NAMALWA (cell line): ENCODE measurements at regions not wholly inside any gene's neighbourhood (a gene's known extent, or its start where the extent isn't known, plus 50 kb on each side); places are given as distances from the start of the nearest gene placed in this dataset.

Experiments used
- DNase-seq: peaks from one replicate; pipeline ENCODE4 v3.0.0-alpha.2; 2015; ENCODE audit warnings: low spot score

GRCh38 chr2:57834666-57835065 is 211.9 kb upstream of the VRK2 start:
- DNase-seq = no peak

GRCh38 chr2:57842531-57842930 is 204.1 kb upstream of the VRK2 start:
- no peak for DNase-seq

GRCh38 chr2:57843158-57843557 is 203.4 kb upstream of the VRK2 start:
- DNase-seq = no peak

- no peak for DNase-seq
Measured at GRCh38 chr2:57848723-57849122, 197.9 kb upstream of the VRK2 start.

- no peak for DNase-seq
Measured at GRCh38 chr2:57849843-57850242, 196.8 kb upstream of the VRK2 start.

- peak; percentile 52 for DNase-seq
Measured at GRCh38 chr2:57850415-57851130, 196.0 kb upstream of the VRK2 start.

GRCh38 chr2:57855212-57855611 is 191.4 kb upstream of the VRK2 start:
- DNase-seq = no peak

GRCh38 chr2:57859755-57860154 is 186.9 kb upstream of the VRK2 start:
- DNase-seq = no peak

GRCh38 chr2:57862153-57862552 is 184.5 kb upstream of the VRK2 start:
- DNase-seq = no peak

- DNase-seq = no peak
Measured at GRCh38 chr2:57862727-57863126, 183.9 kb upstream of the VRK2 start.

- DNase-seq = no peak
Measured at GRCh38 chr2:57864926-57865325, 181.7 kb upstream of the VRK2 start.

GRCh38 chr2:57867730-57868129 is 178.9 kb upstream of the VRK2 start:
- no peak for DNase-seq

- DNase-seq = no peak
Measured at GRCh38 chr2:57868619-57869139, 177.9 kb upstream of the VRK2 start.

- no peak for DNase-seq
Measured at GRCh38 chr2:57869758-57870344, 176.8 kb upstream of the VRK2 start.

GRCh38 chr2:57876313-57876712 is 170.3 kb upstream of the VRK2 start:
- no peak for DNase-seq

GRCh38 chr2:57877811-57878170 is 168.8 kb upstream of the VRK2 start:
- no peak for DNase-seq

GRCh38 chr2:57878171-57878865 is 168.3 kb upstream of the VRK2 start:
- no peak for DNase-seq

- no peak for DNase-seq
Measured at GRCh38 chr2:57878866-57879210, 167.8 kb upstream of the VRK2 start.

GRCh38 chr2:57880446-57880845 is 166.2 kb upstream of the VRK2 start:
- no peak for DNase-seq

- DNase-seq = no peak
Measured at GRCh38 chr2:57880967-57881366, 165.6 kb upstream of the VRK2 start.

- DNase-seq = no peak
Measured at GRCh38 chr2:57881998-57882888, 164.4 kb upstream of the VRK2 start.

GRCh38 chr2:57882895-57883515 is 163.6 kb upstream of the VRK2 start:
- no peak for DNase-seq
